Skeletal muscle cell (primary cell): ENCODE measurements at regions not wholly inside any gene's neighbourhood (a gene's known extent, or its start where the extent isn't known, plus 50 kb on each side); places are given as distances from the start of the nearest gene placed in this dataset.
A peak's percentile ranks its signal among the peaks of the same experiment; 100 is the strongest.
"Not testable (repeated sequence)": the region's sequence is repeated elsewhere in the genome, so short reads cannot be mapped to it uniquely, and the experiment has no call there.

Source experiments
- DNase-seq: peaks from one replicate; pipeline ENCODE4 v3.0.0-alpha.2; 2010; ENCODE audit warnings: low read depth
- H3K4me3 ChIP-seq: 2 replicates; pipeline ENCODE4 v1.5.1; 2011; ENCODE audit warnings: low read depth, mild to moderate bottlenecking, control low read depth, low read length, moderate library complexity

DNA sequence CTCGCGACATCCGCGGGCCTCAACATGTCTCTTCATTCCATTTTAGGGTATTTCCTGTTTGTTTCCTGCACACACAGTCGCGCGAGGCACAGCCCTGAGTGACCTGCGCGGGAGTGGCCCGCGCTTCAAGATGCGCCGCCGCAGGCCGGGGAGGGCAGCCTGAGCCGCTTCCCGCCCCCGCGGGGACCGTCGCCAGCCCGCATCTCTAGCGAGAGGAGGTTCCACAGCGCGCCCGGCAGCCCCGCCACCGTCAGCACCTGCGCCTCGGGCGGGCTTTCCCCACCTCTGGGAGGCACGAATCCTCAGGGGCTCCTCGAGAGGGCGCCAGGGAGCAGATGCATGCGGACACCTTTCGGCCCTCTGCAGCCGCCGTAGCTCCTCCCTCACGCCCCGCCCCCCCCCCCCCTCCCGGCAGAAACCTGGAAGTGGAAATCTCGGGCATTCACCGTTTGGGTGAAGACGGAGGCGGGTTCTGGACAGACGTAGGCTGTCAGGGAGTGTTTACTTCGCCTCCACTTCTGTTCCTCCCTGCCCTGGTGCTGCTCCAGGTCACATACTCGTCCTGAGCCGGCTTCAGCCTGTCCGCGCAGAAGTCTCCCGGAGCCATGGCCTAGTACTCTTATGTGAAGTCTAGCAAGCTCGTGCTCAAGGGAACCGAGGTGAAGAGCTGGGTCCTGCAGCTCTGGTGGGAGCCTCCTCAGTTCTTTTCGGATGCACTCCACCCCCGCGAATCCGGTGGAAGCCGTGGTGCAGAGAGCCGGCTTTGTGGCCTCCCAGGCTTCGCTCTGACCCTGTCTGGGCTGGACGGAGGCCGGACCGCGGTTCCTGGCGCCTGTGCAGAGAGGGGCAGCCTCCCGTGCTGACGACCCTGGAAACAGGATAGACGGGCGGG lies 880.5 kb upstream of the DEFB115 start:
- peak overlapping the region; percentile 60 for H3K4me3 ChIP-seq
- DNase-seq: peak; percentile 32

DNA sequence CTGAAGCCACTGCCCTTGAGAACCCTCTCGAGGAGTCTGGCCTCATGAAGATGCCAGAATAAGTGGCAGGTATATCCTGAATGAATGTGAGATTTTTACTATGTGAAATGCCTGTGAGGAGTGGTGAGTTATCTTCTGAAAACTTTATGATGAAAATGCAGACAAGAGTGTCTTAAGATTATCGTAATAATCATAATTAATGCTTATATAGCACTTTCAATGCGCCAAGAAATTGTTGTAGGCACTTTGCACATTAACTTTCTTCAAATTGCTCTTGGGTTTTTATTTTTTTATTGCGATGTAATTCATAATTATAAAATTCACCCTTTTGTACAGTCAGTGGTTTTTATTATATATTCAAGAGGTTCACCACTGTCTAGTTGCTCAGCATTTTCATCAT lies 879.1 kb upstream of the DEFB115 start:
- DNase-seq, H3K4me3 ChIP-seq: not testable (repeated sequence)

DNA sequence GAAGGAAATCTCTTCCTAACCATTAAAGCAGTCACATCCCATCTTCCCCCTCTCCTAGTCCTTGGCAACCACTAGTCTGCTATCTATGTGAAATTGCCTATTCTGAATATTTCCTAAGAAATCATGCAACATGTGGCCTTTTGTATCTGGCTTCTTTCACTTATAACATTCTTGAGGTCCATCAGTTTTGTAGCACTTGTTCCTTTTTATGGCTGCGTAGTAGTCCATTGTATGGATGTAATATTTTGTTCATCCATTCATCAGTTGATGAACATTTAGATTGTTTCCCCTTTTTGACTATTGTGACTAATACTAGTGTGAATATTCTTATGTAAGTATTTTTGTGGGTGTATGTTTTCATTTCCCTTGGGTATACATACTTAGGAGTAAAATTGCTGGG lies 878.7 kb upstream of the DEFB115 start:
- H3K4me3 ChIP-seq, DNase-seq: not testable (repeated sequence)

DNA sequence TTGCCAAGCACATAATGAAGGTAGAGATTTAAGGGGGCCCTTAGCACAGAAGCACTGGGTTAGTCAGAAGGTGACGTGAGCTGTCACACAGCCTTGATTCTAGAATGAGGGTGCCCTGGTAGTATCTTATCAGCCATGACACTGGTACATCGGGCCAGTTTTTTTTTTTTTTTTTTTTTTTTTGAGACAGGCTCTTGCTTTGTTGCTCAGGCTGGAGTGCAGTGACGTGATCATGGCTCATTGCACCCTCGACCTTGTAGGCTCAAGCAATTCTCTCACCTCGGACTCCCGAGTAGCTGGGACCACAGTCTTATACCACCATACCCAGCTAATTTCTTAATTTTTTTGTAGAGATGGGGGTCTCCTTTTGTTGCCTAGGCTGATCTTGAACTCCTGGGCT lies 872.6 kb upstream of the DEFB115 start:
- not testable (repeated sequence) for H3K4me3 ChIP-seq, DNase-seq

DNA sequence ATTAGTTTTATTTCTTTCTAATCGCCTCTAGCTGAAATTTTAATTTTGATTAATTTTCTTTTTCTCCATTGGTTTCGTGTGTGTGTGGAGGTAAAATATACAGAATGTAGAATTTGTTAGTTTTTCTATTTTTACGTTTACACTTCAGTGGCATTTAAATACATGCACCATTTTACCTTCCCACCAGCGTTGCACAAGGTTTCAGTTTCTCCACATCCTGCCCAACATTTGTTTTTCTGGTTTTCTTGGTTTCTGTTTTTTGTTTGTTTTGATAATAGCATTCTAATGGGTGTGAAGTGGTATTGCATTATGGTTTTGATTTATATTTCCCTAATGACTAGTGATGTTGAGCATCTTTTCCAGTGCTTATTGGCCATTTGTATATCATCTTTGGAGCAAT lies 871.4 kb upstream of the DEFB115 start:
- DNase-seq: not testable (repeated sequence)

DNA sequence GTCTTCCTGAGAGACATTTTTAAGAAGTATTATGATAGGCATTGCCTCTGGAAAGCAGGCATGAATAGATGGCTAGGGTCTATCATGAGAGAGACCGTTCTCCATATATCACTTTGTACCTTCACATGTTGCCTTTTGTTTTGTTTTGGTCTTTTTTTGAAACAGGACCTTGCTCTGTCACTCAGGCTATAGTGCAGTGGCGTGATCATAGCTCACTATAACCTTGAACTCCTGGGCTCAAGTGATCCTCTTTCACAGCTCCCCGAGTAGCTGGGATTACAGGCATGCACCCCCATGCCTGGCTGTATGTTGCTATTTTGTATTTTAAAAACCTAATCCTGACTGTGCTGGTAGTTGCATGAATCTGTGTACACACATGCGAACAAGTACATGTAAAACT lies 869.6 kb upstream of the DEFB115 start:
- not testable (repeated sequence) for H3K4me3 ChIP-seq, DNase-seq

More for the DNA sequence above, 871.4 kb upstream of the DEFB115 start:
- not testable (repeated sequence) for H3K4me3 ChIP-seq

DNA sequence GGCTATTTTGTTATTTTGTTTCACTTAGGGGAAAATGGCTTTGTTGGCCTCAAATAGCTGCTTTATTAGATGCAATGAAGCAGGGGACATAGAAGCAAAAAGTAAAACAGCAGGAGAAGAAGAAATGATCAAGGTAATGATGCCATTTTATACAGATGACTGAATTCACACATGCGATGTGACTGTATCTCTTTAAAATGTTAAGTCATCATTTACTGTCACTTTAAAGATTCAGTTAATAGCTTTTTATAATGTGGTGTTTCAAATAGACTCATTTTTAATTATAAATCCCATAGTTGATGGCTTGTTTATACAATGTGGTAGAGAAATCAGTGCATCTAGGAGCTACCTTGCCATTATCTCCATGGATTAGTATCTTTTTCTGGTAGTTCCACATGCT lies 863.9 kb upstream of the DEFB115 start:
- DNase-seq, H3K4me3 ChIP-seq: not testable (repeated sequence)

DNA sequence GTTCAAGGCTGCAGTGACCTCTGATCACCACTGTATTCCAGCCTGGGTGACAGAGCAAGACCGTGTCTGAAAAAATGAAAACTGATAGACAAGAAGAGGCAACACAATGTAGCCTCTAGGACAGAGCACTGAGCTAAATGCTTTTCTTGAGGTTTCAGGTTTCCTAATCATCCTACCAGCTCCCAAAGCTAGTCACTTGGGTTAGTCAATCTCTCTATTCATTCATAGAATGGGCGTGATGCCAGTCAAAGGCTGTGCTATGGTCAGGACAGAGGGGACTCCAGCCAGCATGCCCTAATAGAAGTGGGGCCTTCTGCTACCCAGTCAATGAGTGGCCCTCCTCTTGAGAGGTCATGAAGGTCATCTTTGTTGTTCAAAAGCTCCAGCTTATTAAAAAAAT lies 860.4 kb upstream of the DEFB115 start:
- not testable (repeated sequence) for DNase-seq, H3K4me3 ChIP-seq

DNA sequence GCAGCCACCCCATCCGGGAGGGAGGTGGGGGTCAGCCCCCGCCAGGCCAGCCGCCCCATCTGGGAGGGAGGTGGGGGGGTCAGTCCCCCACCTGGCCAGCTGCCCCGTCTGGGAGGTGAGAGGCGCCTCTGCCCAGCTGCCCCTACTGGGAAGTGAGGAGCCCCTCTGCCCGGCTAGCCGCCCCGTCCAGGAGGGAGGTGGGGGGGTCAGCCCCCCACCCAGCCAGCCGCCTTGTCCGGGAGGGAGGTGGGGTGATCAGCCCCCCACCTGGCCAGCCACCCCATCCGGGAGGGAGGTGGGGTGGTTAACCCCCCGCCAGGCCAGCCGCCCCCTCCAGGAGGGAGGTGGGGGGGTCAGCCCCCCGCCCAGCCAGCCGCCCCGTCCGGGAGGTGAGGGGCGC lies 852.4 kb upstream of the DEFB115 start:
- not testable (repeated sequence) for DNase-seq, H3K4me3 ChIP-seq

DNA sequence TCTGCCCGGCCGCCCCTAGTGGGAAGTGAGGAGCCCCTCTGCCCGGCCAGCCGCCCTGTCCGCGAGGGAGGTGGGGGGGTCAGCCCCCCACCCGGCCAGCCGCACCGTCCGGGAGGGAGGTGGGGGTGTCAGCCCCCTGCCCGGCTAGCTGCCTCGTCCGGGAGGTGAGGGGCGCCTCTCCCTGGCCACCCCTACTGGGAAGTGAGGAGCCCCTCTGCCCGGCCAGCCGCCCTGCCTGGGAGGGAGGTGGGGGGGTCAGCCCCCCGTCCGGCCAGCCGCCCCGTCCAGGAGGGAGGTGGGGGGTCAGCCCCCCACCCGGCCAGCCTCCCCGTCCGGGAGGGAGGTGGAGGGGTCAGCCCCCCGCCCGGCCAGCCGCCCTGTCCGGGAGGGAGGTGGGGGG lies 851.9 kb upstream of the DEFB115 start:
- not testable (repeated sequence) for DNase-seq, H3K4me3 ChIP-seq

DNA sequence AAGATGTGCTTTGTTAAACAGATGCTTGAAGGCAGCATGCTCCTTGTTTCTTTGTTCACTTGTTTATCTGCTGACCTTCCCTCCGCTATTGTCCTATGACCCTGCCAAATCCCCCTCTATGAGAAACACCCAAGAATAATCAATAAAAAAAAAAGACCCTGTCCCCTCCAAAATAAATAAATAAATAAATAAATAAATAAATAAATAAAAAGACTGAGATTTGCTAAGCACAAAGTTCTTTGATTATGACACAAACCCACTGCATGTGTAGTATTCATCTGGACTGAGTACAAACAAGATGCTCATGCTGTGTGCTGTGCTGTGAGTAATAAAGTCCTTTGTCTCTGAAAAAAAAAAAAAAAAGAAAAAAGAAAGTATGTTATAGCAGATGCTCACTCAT lies 851.1 kb upstream of the DEFB115 start:
- H3K4me3 ChIP-seq, DNase-seq: not testable (repeated sequence)

DNA sequence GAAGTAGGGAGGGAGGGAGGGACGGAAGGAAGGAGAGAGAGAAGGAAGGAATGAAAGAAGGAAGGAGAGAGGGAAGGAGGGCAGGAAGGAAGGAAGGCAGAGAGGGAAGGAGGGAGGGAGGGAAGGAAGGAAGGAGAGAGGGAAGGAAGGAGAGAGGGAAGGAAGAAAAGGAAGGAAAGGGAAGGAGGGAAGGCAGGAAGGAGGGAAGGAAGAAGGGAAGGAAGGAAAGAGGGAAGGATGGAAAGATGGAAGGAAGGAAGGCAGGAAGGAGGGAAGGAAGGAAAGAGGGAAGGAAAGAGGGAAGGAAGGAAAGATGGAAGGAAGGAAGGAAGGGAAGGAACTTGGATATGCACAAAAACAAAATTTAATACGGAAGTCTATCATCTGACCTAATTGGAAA lies 844.5 kb upstream of the DEFB115 start:
- H3K4me3 ChIP-seq: no peak overlapping the region
- no peak for DNase-seq

DNA sequence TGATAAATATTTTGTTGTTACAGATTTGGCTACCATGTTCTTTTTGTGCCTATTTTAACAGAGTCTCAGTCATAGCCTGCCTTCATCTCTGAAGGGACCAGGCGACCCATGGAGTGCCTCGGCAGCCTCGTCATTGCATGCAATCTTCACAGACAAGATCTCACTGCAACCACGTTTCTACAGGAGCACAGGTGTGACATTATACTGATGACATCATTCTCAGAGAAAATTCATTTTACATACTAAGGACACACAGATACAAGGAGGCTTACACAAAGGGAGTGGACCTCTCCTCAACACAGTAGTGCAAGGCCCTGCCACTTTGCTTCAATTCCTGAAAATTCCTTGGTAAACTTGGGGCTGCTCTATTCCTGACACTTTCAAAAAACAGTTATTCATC lies 840.1 kb upstream of the DEFB115 start:
- not testable (repeated sequence) for H3K4me3 ChIP-seq, DNase-seq

DNA sequence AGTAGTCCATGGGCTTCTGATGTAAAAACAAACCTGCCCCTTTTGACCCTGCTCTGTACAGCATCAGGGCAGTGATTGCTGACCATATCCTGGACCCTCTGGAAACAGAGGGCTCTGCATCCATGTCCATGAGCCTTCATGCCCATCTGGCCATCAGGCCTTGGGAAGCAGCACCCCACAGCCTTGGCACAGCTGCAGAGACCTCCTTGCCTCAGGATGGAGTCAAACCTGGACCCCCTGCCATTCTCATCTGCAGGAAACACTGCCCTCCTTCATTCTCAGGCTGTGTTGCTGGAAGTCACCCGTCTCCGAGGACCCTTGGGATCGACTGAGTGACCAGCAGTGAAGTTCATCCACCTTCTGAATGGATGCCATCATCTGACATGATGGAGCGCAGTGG lies 839.1 kb upstream of the DEFB115 start:
- H3K4me3 ChIP-seq, DNase-seq: not testable (repeated sequence)

DNA sequence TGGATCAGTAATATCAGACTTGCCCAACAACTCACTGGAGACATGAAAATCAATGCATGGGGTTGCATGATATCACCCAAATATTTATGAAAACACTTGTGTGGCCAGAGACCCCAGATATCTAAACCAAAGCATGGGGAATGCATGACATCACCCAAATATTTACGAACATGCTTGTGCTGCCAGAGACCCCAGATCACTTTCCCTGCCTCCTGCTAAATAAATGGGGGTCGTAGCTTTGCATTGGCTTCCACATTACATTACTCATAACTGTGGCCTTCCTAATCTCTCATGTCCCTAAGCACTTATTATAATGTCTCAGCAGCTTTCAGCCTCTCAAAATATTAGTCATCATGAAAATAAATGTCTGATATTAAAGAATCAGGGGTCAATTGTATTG lies 838.0 kb upstream of the DEFB115 start:
- no peak overlapping the region for H3K4me3 ChIP-seq
- no peak for DNase-seq

DNA sequence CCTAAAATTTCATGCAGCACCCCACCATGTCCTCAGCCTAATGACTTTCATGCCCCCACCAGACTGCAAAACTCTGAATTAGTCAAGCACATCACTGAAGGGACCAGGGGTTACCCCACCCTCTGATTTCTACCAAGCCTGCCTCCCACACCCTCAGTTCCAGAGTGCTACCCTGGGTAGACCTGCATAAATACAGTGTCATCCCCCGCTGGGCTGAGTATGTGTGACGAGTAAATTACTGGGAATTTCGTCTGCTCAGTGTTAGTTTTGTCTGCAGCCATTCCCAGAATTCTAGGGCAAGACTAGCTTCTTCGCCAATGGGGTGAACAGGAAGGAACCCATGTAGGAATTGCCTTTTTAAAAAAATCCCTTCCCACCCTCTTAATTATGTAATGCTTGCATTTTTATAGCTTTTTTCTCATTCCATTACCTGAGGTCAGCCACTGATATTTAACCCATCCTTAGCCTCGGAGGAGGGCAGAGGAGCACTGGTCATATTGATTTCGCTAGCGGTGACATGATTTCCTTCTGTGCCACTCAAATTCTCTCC lies 837.5 kb upstream of the DEFB115 start:
- H3K4me3 ChIP-seq, DNase-seq: not testable (repeated sequence)
